Transverse colon (tissue), 3 donors: ENCODE measurements at regions not wholly inside any gene's neighbourhood (a gene's known extent, or its start where the extent isn't known, plus 50 kb on each side); places are given as distances from the start of the nearest gene placed in this dataset.

Experiments
- CTCF ChIP-seq, 5 experiments: fragments of 200-600 bp in 3 of 5; fragments of 450-650 bp in 2 of 5; sonication (generic) in 3 of 5; IDR thresholded peaks; 1 replicate in 2 of 5; 2 replicates in 3 of 5; pipeline ENCODE4 v1.5.1; 2016 to 2017; ENCODE audit warnings: antibody characterized with exemption in 5 of 5, inconsistent platforms in 3 of 5, mild to moderate bottlenecking in 2 of 5, moderate library complexity in 1 of 5
- EP300 ChIP-seq: sonication (generic); formaldehyde crosslinking; IDR thresholded peaks from one replicate; pipeline ENCODE4 v1.6.1; 2017; ENCODE audit warnings: antibody characterized with exemption, low read depth

GRCh38 chr12:77202457-77203060 is 137.2 kb upstream of the E2F7 start:
- TF ChIP-seq CTCF (IDR thresholded peaks at IDR 0.05) (no peak), EP300 (no peak)
